ENCODE measurements at regions not wholly inside any gene's neighbourhood (a gene's known extent, or its start where the extent isn't known, plus 50 kb on each side); places are given as distances from the start of the nearest gene placed in this dataset.

DNA sequence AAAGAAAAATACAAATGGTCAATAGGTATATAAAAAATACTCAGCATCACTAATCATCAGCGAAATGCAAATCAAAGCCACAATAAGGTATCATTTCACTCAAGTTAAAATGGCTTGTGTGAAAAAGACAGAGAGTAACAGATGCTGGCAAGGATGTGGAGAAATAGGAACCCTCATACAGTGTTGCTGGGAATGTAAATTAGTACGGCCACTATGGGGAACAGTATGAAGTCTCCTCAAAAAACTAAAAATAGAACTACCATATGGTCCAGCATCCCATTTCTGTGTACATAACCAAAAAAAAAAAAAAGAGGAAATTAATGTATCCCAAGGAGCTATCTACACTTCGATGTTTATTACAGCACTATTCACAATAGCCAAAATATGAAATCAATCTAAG lies 98.1 kb upstream of the TGFBR2 start:
- FAIRE-seq: no peak
- POLR2A ChIA-PET (ENCODE audit: partially characterized antibody): no interaction called here
- Histone ChIP-seq H3K23ac (ENCODE audit: insufficient read length) (no peak overlapping the region), H3K36me3 (ENCODE audit: control insufficient read depth in 2 of 4, insufficient read depth in 4 of 4, low read length in 3 of 4) (no peaks in the 10 kb centered on the region), H2BK15ac (ENCODE audit: low read length) (no peak overlapping the region), H3K4me3 (ENCODE audit: extremely low read depth in 1 of 4, insufficient read depth in 2 of 4, low read depth in 3 of 4, low read length in 4 of 4) (no peak overlapping the region), H3K27ac (ENCODE audit: low read depth, low read length) (no peak overlapping the region), H3K4me1 (replicated peaks in 1 of 4; ENCODE audit: control insufficient read depth in 3 of 4, insufficient read depth in 4 of 4, low read length in 3 of 4) (no peaks in the 10 kb centered on the region), H4K8ac (ENCODE audit: extremely low read depth, insufficient read depth, low read length) (no peak overlapping the region), H3K56ac (replicated peaks; ENCODE audit: insufficient read length, low read depth, low read length) (no peak overlapping the region), H4K5ac (ENCODE audit: insufficient read length, low read depth, low read length) (no peak overlapping the region), H2BK120ac (replicated peaks; ENCODE audit: low read depth, low read length) (no peak overlapping the region), H3K79me2 (ENCODE audit: control insufficient read depth in 1 of 2, insufficient read depth in 2 of 2, low read length in 2 of 2) (no peaks in the 10 kb centered on the region), H3K4ac (replicated peaks; ENCODE audit: insufficient read length, low read depth, low read length) (no peak overlapping the region), H3K9ac (replicated peaks in 1 of 4; ENCODE audit: extremely low read depth in 1 of 4, low read depth in 3 of 4, low read length in 3 of 4) (no peak overlapping the region), H4K20me1 (replicated peaks in 1 of 2; ENCODE audit: control insufficient read depth in 1 of 2, insufficient read depth in 2 of 2, low read length in 2 of 2) (no peaks in the 10 kb centered on the region), H3K27me3 (replicated peaks in 1 of 4; ENCODE audit: control insufficient read depth in 3 of 4, extremely low read depth in 1 of 4, insufficient read depth in 3 of 4, low read length in 3 of 4) (no peaks in the 10 kb centered on the region), H2BK12ac (ENCODE audit: low read depth, low read length) (no peak overlapping the region), H3K14ac (ENCODE audit: insufficient read length) (no peak overlapping the region), H4K91ac (replicated peaks; ENCODE audit: insufficient read length, low read length) (no peak overlapping the region), H2AFZ (ENCODE audit: low read length) (no peak overlapping the region), H3K4me2 (ENCODE audit: insufficient read depth in 1 of 2, low read depth in 2 of 2, low read length in 2 of 2) (no peak overlapping the region), H3K79me1 (ENCODE audit: low read depth, low read length) (no peaks in the 10 kb centered on the region), H2AK5ac (ENCODE audit: low read depth, low read length) (no peak overlapping the region), H2BK5ac (ENCODE audit: low read depth, low read length) (no peak overlapping the region), H3K23me2 (ENCODE audit: low read depth, low read length) (no peaks in the 10 kb centered on the region), H3K18ac (ENCODE audit: extremely low read depth, low read length) (no peak overlapping the region), H2BK20ac (ENCODE audit: low read length) (no peak overlapping the region), H3K9me3 (ENCODE audit: insufficient read depth in 2 of 2, low read depth in 1 of 2, low read length in 1 of 2) (no peaks in the 10 kb centered on the region)
- 89% methylated on average over 3 of the region's 3 CpGs; no CpG with 5 or more reads in 1 of the 2 experiments for WGBS, 2 experiments (ENCODE audit: extremely low coverage in 1 of 2, insufficient coverage in 1 of 2, insufficient read length in 1 of 2, insufficient replicate concordance in 2 of 2, low coverage in 1 of 2, low lambda C conversion rate in 2 of 2, missing lambda C conversion rate in 1 of 2)
- TF ChIP-seq TCF12 (IDR thresholded peaks at IDR 0.05; ENCODE audit: low read depth, low read length): no peak
- no peak for TF ChIP-seq TEAD4 (IDR thresholded peaks at IDR 0.05; ENCODE audit: low read depth, low read length)
- TF ChIP-seq SIRT6 (IDR thresholded peaks at IDR 0.05; ENCODE audit: low read length): no peak
- TF ChIP-seq TAF7 (optimal IDR thresholded peaks at IDR 0.05; ENCODE audit: borderline replicate concordance, low read depth, low read length): no peak
- TF ChIP-seq CHD1 (IDR thresholded peaks at IDR 0.05; ENCODE audit: low read depth, low read length): no peak
- TF ChIP-seq KDM4A (IDR thresholded peaks at IDR 0.05; ENCODE audit: low read depth, low read length, severe bottlenecking): no peak
- no peak for TF ChIP-seq KDM1A (IDR thresholded peaks at IDR 0.05; ENCODE audit: borderline replicate concordance, low read length)
- TF ChIP-seq POLR2AphosphoS5 (IDR thresholded peaks at IDR 0.05; ENCODE audit: low read depth, low read length): no peak
- TF ChIP-seq EGR1 (IDR thresholded peaks at IDR 0.05; ENCODE audit: borderline replicate concordance, low read depth, low read length): no peak
- no peak for TF ChIP-seq ZNF274 (IDR thresholded peaks at IDR 0.05; ENCODE audit: borderline replicate concordance, extremely low read depth, low read length)
- no peak for TF ChIP-seq KDM5A (IDR thresholded peaks at IDR 0.05; ENCODE audit: low read length)
- no peak for TF ChIP-seq NANOG (IDR thresholded peaks at IDR 0.05; ENCODE audit: insufficient read depth, low read depth, low read length, poor library complexity, severe bottlenecking)
- CTCF ChIA-PET (ENCODE audit: partially characterized antibody): no interaction called here
- no peak for DNase-seq (ENCODE audit: low read depth in 1 of 2, low spot score in 2 of 2)
